HG03520 (cell line): ENCODE measurements at regions not wholly inside any gene's neighbourhood (a gene's known extent, or its start where the extent isn't known, plus 50 kb on each side); places are given as distances from the start of the nearest gene placed in this dataset.
"Not testable (repeated sequence)": the region's sequence is repeated elsewhere in the genome, so short reads cannot be mapped to it uniquely, and the experiment has no call there.

ENCODE experiments used
- ATAC-seq: cut with Tn5 transposase; IDR thresholded peaks from one replicate; pipeline ENCODE4 v1.9.1; 2021; ENCODE audit warnings: mild to moderate bottlenecking, moderate library complexity; ENCODE audit not compliant: unreplicated experiment

DNA sequence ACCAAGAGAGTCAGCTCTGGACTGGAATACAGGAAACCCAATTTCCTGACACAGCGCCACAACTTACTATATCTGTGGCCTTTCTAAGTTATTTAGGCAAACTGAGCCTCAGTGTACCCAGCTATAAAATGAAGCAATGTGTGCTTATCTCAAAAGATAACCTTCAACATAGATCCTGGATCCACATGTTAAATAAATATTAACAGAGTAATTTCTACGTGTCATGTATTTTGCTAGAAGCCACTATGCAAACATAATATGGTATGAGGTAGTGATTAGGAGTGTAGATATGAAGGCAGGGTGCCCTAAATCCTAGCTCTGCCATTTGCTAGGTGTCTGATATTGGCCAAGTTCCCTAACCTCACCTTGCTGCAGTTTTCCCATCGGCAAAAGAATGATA lies 527.0 kb downstream of the RAB28 start:
- ATAC-seq = no peak

DNA sequence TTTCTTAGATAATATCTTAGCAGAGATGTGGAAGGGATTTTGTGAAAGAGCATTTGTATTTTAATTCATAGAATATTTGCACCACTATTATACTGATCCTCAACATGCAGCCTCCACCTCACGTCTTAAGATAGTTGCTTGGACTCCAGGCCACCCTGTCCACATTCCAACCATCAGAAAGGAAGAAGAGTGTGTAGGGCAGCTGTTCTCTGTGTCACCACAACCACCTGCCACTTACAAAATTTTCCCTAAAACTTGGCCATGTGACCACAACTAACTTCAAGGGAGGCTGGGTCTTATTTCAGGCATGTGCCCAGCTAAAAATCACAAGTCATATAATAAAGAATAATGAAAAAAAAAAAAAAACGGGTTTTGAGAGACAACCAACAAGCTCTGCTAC lies 528.1 kb downstream of the RAB28 start:
- no peak for ATAC-seq

DNA sequence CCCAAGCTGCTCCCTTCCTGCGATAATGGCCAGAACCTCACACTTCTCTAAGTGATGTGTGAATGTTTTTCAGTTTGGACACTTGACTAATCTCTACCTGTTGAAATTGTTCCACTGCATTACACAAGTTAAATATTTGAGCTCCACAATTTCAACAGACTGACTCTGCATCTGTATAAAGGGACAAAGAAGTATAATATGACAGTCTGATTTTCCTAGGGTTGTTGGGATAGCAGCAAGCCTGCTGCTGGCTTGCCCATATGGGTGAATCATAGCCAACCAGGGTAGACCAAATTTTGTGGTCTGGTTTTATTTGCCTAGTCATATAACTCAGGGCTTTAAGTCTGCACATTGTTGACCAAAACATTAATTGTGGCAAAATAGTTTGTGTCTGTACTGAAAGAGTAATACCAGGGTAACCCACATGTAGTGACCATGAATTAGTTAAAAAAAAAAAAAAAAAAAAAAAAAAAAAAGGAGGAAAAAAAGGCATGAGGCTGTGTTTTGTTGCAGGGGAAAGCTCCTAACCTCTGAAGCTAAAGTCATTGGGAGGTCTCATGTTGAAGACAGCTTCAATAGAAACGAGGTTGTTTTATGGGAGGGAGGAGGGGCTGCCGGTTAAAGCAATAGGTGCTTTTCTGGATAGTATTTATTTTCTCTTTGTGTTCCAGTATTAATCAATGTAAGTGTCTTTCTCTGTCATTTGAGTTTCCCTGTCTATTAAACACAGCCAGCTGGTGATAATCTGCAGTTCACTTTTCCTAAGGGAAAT lies 534.2 kb downstream of the RAB28 start:
- ATAC-seq = no peak

DNA sequence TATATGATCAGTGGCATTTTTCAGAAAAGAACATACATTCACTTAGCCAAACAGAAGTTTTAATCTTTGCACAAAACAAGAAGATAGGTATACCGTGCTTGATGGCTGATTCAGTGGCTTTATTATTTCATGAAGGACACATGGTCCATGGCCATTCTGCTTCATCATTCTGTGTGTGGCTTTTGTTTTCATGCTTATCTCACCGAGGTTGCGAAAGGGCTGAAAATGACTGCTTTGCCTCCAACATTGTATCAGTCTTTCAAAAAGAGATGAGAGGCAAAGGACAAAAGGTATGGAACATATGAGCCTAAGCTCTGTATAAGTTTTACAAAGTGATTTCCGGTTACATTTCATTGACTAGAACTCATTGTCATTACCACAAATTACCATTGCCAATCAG lies 541.1 kb downstream of the RAB28 start:
- ATAC-seq = no peak

DNA sequence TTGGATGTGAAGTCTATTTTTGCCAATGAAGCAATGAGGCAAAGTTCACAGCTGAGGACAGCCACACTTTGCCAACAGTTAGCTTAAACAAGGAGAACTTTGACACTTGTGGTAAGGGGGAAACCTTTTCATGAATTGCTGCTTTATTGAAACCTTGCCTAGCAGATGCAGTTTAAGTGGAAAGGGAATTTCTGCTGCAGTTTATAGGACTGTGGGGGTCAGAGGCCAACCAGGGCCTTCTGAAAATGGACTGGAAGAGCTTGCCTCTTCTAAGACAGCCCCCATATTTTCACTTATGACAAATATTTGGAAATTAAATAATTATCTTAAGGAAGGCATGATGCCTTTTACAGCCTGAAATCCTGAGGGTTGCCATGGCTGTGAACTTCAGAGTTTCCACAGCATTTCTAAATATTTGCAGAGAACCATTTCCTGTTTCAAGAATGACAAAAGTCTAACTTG lies 550.3 kb downstream of the RAB28 start:
- ATAC-seq = no peak

DNA sequence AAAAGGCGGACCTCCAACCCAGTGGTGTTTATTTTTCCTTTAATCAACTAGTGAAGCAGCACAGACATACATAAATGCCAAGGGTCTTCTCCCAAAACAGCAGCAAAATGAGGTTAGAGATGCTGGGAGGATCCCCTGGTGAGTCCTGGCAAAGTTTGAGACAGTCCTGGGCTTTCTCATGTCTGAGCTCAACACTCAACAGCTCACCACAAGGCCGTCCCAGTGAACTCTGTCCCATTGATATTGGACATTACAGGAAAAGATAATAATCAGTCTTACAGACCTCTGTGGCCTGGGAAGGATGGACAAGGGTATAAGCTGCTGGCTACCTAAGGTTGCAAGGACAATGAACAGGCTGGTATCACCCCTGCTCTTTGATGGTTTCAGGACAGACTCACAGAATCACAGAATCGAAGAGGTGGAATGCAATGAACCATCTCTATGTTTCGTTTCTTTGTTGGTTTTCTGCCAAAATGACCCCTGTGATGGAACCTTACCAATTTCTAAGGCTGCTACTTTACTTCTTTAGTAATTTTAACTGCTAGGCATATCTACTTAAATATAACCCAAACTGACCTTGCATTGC lies 551.8 kb downstream of the RAB28 start:
- ATAC-seq = no peak

DNA sequence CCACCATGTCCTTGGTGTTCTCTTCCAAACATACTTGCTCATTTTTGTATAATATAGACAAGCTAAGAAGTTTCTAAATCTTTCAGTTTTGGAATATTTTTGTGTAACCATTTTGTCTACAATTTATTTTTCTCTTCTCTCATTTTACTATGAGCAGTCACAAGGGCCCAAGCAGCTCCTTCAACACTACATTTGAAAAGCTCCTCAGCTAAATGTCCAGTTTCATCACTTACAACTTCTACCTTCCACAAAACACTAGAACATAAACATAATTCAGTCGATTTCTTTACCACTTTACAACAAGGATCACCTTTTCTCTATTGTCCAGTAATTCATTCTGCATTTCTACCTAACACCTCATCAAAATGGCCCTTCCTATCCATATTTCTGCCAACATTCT lies 554.4 kb downstream of the RAB28 start:
- ATAC-seq = no peak

DNA sequence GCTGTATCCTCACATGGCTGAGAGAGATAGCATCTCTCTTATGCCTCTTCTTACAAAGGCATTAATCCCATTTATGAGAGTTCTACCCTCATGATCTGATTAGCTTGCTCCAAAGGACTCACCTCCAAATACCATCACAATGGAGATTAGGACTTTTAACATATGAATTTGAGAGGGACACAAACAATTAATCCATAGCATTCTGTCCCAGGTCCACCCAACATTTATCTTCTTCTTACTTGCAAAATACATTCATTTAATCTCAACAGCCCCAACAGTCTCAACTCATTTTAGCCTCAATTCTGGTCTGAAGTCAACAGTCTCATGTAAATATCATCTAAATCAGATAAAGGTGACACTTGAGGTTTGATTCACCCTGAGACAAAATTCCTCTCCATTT lies 555.4 kb downstream of the RAB28 start:
- ATAC-seq = no peak

DNA sequence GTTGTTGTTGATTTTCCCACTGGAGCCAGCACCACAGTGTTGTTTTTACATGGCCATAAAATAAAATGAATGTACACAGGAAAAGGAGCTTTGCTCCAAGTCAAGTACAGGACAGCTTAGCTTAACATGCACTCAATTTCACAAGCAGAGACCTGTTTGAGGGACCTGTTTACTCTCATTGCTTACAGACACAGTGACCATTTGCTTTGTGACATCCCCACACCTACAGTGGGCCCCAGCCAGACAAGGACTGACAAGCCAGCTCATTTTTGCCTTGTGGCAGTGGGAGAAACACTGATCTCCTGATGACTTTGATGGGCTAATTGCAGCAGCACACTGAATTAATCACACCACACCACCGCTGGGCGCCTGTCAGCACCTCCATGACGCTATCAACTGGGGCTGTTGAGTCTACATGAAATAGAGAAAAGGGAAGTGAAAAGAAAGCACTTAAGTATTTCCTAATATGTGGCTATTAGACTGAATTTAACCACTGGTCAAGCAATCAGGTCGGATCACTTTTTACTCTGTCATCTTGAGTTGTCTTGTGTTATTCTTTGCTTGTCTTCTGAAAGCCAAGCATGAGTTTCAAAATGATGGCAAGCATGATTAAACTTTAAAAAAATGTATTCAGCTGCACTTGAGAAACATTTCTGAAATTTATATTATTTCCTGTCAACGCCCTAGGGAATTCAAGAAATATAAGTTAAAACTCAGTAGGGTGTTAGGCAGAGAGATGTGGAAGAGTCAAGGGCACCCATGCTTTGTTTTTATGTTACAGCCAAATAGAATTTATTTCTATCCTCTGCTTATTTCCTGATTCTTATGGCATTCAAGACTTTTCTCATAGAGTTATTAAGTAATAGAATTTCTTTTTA lies 557.7 kb downstream of the RAB28 start:
- ATAC-seq = peak; percentile 93

DNA sequence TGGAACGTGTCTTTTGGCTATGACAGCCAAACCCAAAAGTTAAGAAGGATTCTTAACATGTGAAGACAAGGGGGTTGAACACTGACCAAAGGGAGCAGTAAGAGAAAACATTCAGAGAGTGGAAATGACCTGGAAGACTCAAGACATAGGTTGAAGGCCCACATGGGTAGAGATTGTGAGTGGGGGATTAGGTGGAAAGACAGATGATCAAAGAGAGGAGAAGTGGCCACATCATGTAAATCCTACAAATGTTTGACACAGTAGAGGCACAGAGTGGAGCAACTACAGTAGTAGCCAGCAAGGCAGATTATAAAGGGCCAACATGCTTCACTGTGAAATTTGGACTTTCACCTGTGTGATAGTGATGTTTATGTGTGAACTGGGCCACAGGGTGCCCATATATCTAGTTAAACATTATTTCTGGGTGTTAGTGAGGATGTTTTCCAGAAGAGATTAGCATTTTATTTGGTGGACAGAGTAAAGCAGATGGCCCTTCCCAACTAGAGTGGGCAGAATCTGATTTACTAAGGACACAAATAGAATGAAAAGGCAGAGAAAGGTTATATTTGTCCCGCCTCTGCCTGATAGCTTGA lies 559.3 kb downstream of the RAB28 start:
- ATAC-seq = no peak

DNA sequence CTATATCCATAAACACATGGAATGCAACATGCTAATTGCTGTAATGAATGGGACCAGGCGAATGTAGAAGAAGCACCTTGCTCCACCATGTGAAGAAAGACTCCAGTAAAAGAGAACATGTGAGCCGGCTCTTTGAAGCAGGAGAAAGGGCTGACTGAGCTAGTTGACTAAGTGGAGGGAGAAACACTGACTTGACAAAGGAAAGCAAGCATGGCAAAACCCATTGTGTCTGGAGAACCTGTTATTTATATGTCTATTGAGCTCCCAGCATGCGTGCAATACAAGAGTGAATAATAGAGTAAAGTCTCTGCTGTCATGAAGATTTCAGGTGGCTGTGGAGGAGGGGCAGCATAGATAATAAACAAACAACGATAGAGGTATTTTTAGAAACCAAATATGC lies 559.9 kb downstream of the RAB28 start:
- no peak for ATAC-seq

DNA sequence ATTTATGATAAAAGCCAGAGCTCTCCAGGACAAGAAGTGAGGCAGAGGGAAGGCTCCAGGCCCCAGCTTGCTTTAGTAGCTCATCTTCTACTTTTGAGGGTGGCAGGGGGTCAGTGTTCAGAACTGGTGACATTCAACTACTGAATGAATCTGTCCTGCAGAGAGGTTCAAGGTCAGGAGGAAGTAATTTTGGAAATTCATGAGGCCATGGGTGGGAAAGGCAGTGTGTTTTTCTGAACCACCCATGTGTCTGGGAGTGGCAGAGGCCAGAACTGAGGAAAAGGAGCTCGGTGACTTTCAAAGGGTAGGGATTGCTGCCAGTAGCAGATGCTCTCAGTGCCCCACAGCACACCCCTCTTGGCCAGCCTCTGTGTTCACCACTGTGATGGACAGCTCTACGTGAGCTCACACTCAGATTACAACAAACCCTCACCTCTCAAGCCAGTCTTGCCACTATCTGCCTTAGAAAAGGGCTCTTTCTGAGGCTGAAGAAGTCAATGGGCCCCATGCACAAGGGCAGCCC lies 571.2 kb downstream of the RAB28 start:
- ATAC-seq = no peak

DNA sequence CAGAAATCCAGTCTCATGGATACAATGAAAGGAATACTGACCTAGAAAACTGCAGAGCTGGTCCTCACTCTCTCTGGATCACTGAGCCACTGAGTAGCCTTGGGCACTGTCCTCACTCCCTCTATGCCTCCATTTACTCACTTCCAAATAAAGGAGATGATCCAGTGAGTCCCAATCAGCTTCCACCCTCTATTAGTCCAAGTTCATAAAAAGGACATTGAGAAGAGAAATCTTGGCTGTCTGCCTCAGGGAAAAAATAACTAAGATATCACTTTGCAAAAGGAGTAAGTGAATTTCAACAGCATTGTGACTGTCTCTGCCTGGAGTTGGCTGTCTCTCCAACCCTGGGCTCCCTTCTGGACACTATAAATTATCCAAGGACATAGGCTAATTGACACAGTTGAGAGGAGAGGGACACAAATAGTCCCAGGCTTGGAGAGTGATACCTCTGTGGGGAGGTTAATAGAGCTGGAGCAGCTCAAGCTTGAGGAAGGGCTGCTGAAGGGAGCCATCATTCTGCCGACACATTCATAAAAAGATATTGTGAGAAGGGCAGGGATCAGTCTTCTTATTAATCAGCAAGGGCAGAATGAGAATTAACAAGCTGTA lies 572.3 kb downstream of the RAB28 start:
- no peak for ATAC-seq

DNA sequence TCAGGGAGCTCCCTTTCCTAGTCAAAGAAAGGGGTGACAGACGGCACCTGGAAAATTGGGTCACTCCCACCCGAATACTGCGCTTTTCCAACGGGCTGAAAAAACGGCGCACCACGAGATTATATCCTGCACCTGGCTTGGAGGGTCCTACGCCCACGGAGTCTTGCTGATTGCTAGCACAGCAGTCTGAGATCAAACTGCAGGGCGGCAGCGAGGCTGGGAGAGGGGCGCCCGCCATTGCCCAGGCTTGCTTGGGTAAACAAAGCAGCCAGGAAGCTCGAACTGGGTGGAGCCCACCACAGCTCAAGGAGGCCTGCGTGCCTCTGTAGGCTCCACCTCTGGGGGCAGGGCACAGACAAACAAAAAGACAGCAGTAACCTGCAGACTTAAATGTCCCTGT lies 580.5 kb downstream of the RAB28 start:
- not testable (repeated sequence) for ATAC-seq

DNA sequence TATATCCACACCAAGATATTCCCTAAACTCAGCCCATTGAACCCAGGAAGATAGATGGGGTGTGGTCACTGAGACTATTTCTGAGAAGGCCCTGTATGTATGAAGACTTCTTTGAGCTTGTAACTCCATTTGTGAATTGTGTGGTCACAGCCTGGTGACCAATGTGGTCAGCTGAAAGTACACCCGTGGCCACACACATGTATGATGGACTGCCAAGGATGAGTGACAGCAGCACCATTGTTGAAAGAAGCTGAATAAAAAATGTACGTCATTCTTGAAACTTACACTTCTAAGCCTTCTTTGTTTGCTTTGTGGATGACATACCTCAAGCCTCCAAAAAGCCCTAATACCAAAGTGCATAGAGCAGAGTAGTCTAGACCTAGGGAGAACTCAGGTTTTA lies 581.4 kb downstream of the RAB28 start:
- ATAC-seq = no peak

DNA sequence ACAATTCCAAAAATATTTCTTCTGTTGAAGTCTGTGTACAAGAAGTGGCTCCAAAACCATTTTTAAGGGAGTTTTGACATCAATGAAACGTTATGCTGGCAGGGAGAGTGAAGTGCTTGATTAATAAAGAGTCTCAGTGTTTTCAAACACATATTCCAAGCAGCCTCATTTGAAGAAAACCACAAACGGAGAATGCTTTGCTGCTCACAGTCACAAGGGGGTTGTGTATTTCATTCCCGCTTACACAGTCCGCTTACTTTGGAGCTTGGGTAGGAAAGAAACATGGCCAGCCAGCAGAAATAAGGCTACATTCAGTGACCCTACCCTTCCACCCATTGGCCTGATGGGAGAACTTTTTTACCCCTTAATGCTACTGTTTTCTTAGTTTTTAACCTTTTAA lies 586.2 kb downstream of the RAB28 start:
- ATAC-seq = no peak

DNA sequence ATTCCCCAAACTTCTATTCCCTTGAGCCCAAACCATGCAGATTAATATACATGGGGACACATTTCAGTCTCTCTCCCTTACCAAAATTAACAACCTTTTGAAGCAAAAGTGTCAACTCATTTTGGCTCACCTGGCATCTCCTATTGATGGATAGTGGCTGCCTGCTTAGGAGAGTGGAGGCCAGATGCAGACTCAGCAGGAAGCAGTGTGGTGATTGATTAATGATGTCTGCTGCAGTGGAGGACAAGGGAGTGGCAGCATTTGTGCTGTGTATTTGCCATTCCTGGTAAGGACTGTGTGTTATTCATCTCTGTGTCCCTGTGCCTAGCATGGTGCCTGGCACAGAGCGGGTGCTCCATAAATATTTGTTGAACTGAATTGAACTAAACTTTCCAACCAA lies 590.1 kb downstream of the RAB28 start:
- no peak for ATAC-seq

DNA sequence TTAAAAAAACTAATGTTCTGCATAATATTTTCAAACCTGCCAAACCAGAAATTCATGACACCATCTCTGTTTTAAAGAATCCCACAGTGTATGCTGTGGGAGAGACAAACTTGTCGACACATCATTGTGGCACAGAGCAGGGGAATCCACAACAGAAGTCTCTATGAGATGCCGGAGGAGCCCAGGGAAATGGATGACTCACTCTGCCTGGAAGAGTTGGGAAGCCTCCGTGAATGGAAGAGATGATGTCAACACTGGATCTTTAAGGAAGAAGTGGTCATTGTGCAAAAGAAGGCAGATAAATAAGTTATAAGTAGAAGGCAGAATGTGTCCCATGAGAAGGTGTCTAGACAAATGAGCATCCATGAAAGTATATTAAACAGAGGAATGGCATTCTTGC lies 595.1 kb downstream of the RAB28 start:
- ATAC-seq = no peak

DNA sequence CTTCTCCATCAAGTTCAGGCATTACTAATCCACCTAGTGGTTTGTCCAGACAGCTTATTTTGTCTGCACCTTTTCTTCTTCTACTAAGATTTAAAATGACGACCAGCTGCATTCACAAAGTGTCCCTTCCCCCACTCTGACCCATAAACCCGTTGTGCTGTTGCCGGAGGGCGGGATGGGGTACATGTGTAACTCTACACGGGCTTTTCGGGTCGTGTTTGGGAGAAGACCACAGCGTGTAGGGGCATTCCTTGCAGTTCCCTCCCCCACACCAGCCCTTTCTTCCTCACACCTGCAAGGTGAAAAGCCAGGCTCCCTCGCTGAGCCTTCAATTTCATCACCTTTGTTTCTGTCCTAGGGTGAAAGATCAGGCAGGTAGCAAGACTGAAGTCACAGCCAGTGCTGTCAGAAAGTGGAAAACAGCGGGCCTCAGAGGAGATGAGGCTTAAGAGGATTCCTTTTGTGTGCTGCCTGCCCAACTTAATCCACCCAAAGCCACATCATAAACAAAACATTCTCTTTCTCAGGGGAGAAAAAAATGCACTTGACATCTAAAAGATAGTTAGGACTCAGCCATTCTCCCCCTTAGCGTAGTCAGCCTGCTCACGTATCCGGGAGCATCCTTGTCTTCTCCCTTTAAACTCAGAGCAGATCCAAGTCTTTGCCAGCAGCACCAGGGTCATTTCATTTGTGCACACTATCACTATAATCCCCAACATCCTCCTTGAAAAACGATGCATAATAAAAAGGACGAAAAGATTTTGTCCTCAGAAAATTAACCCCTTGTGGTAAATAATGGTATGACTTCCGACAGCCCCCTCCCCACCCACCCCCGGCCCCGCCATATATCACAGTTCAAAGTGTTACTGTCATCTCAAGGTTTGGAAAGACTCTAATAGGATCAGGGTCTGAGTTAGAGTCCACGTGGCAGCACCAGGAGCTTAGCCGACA lies 599.0 kb downstream of the RAB28 start:
- ATAC-seq = no peak
